ENCODE measurements at regions not wholly inside any gene's neighbourhood (a gene's known extent, or its start where the extent isn't known, plus 50 kb on each side); places are given as distances from the start of the nearest gene placed in this dataset.

DNA sequence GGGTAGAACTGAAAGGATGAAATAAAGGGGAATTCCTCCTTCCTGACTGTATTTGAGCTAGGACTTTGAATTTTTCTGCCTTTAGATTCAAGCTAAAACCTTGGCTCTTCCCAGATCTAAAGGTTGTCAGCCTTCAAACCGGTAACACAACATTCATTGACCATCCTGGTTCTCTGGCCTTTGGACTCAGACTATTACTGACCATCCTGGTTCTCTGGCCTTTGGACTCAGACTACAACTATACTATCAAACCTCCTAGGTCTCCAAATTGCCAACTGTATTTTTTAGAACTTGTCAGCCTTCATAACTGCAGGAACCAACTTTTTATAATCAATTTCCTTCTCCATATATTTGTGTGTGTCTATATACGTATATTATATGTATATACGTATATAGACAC, 140.6 kb upstream of the RBMY1B start:
- TF ChIP-seq GTF2F1 (IDR thresholded peaks at IDR 0.05; ENCODE audit: borderline replicate concordance, low read depth, low read length) = no peak
- TF ChIP-seq CEBPB (IDR thresholded peaks at IDR 0.05; ENCODE audit: low read depth, low read length) = no peak
- TF ChIP-seq TAF1 (IDR thresholded peaks at IDR 0.05; ENCODE audit: low read depth, low read length) = no peak
- TF ChIP-seq RAD21 (IDR thresholded peaks at IDR 0.05 in 1 of 2, conservative IDR thresholded peaks at IDR 0.05 in 1 of 2; ENCODE audit: low read depth in 2 of 2, low read length in 2 of 2) = no peak
- TF ChIP-seq CBX8 (IDR thresholded peaks at IDR 0.05; ENCODE audit: borderline replicate concordance, low read depth, low read length) = no peak
- TF ChIP-seq CBX5 (IDR thresholded peaks at IDR 0.05; ENCODE audit: low read depth, low read length) = no peak
- no peak for TF ChIP-seq EP300 (IDR thresholded peaks at IDR 0.05; ENCODE audit: borderline replicate concordance in 1 of 2, low read depth in 2 of 2, low read length in 2 of 2)
- TF ChIP-seq, protein P1, sequence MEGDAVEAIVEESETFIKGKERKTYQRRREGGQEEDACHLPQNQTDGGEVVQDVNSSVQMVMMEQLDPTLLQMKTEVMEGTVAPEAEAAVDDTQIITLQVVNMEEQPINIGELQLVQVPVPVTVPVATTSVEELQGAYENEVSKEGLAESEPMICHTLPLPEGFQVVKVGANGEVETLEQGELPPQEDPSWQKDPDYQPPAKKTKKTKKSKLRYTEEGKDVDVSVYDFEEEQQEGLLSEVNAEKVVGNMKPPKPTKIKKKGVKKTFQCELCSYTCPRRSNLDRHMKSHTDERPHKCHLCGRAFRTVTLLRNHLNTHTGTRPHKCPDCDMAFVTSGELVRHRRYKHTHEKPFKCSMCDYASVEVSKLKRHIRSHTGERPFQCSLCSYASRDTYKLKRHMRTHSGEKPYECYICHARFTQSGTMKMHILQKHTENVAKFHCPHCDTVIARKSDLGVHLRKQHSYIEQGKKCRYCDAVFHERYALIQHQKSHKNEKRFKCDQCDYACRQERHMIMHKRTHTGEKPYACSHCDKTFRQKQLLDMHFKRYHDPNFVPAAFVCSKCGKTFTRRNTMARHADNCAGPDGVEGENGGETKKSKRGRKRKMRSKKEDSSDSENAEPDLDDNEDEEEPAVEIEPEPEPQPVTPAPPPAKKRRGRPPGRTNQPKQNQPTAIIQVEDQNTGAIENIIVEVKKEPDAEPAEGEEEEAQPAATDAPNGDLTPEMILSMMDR (IDR thresholded peaks at IDR 0.05; ENCODE audit: control extremely low read depth in 1 of 3, insufficient read depth in 1 of 3, low read depth in 1 of 3, low read length in 3 of 3) = no peak
